ENCODE measurements at regions not wholly inside any gene's neighbourhood (a gene's known extent, or its start where the extent isn't known, plus 50 kb on each side); places are given as distances from the start of the nearest gene placed in this dataset.

- TF ChIP-seq CTCF (IDR thresholded peaks at IDR 0.05) (no peak), REST (IDR thresholded peaks at IDR 0.05; ENCODE audit: insufficient read depth in 1 of 2, low read depth in 2 of 2, low read length in 1 of 2) (no peak), TCF7L2 (IDR thresholded peaks at IDR 0.05; ENCODE audit: low read depth, low read length) (no peak), SIN3A (IDR thresholded peaks at IDR 0.05; ENCODE audit: borderline replicate concordance, insufficient read depth, low read depth, low read length) (no peak), POLR2AphosphoS5 (IDR thresholded peaks at IDR 0.05; ENCODE audit: low read depth, low read length) (no peak)
Observed at GRCh38 chr1:239811211-239811885, 280.3 kb upstream of the FMN2 start.
